ENCODE measurements at regions not wholly inside any gene's neighbourhood (a gene's known extent, or its start where the extent isn't known, plus 50 kb on each side); places are given as distances from the start of the nearest gene placed in this dataset.

- no TSS peak for BruUV-seq (replicated peaks)
Observed at GRCh38 chr4:10371121-10371520, 86.1 kb downstream of the ZNF518B start.

GRCh38 chr4:10369517-10369916, 87.7 kb downstream of the ZNF518B start:
- CTCF ChIA-PET, result no interaction called here

More at GRCh38 chr4:10371121-10371520, 86.1 kb downstream of the ZNF518B start:
- no peak for DNase-seq
- Mint-ChIP-seq H3K27ac (ENCODE audit: unreplicated experiment) (no peak overlapping the region), H3K27me3 (ENCODE audit: insufficient read depth, unreplicated experiment) (no peaks in the 10 kb centered on the region), H3K4me3 (ENCODE audit: unreplicated experiment) (no peak overlapping the region), H3K36me3 (ENCODE audit: insufficient read depth, unreplicated experiment) (no peaks in the 10 kb centered on the region), H3K9me3 (ENCODE audit: unreplicated experiment) (no peaks in the 10 kb centered on the region), H3K4me1 (ENCODE audit: low read depth, unreplicated experiment) (no peaks in the 10 kb centered on the region)
- Histone ChIP-seq H3K4me1 (peaks cover 8% of the 10 kb centered on the region), H3K4me3 (ENCODE audit: low read depth, low read length) (no peak overlapping the region), H3K9me3 (no peaks in the 10 kb centered on the region), H3K27me3 (replicated peaks; ENCODE audit: control insufficient read depth, insufficient read depth, low read length) (no peaks in the 10 kb centered on the region), H3K36me3 (ENCODE audit: control insufficient read depth, insufficient read depth, low read length) (no peaks in the 10 kb centered on the region)
- CTCF ChIA-PET, result no interaction called here
- POLR2A ChIA-PET, result no interaction called here
- intact Hi-C loops (cut with micrococcal nuclease; ENCODE audit: unreplicated experiment), result no loop called here
- TF ChIP-seq CTCF (IDR thresholded peaks at IDR 0.05; ENCODE audit: insufficient read depth in 1 of 2, low read depth in 1 of 2, low read length in 1 of 2, severe bottlenecking in 1 of 2, unreplicated experiment in 1 of 2), result no peak

GRCh38 chr4:10366628-10367027, 90.6 kb downstream of the ZNF518B start:
- H3K9me3 Mint-ChIP-seq (ENCODE audit: unreplicated experiment), result no peaks in the 10 kb centered on the region
- H3K27me3 Mint-ChIP-seq (ENCODE audit: insufficient read depth, unreplicated experiment), result peaks cover 2% of the 10 kb centered on the region
- CTCF ChIA-PET, result no interaction called here
- Histone ChIP-seq H3K36me3 (ENCODE audit: control insufficient read depth, insufficient read depth, low read length) (no peaks in the 10 kb centered on the region), H3K4me1 (peaks cover 1% of the 10 kb centered on the region), H3K9me3 (no peaks in the 10 kb centered on the region), H3K4me3 (ENCODE audit: low read depth, low read length) (no peak overlapping the region), H3K27me3 (replicated peaks; ENCODE audit: control insufficient read depth, insufficient read depth, low read length) (no peaks in the 10 kb centered on the region)
- POLR2A ChIA-PET, result no interaction called here
- no peak for TF ChIP-seq CTCF (IDR thresholded peaks at IDR 0.05; ENCODE audit: insufficient read depth in 1 of 2, low read depth in 1 of 2, low read length in 1 of 2, severe bottlenecking in 1 of 2, unreplicated experiment in 1 of 2)
- H3K4me1 Mint-ChIP-seq (ENCODE audit: low read depth, unreplicated experiment), result no peaks in the 10 kb centered on the region
- DNase-seq, result no peak
- no peak overlapping the region for H3K4me3 Mint-ChIP-seq (ENCODE audit: unreplicated experiment)
- H3K36me3 Mint-ChIP-seq (ENCODE audit: insufficient read depth, unreplicated experiment), result no peaks in the 10 kb centered on the region
- no peak overlapping the region for H3K27ac Mint-ChIP-seq (ENCODE audit: unreplicated experiment)
- intact Hi-C loops (cut with micrococcal nuclease; ENCODE audit: unreplicated experiment), result no loop called here
- BruUV-seq (replicated peaks), result no TSS peak

More at GRCh38 chr4:10369517-10369916, 87.7 kb downstream of the ZNF518B start:
- no peak overlapping the region for H3K27ac Mint-ChIP-seq (ENCODE audit: unreplicated experiment)
- no peaks in the 10 kb centered on the region for H3K36me3 ChIP-seq (ENCODE audit: control insufficient read depth, insufficient read depth, low read length)
- H3K4me1 ChIP-seq, result peaks cover 8% of the 10 kb centered on the region
- intact Hi-C loops (cut with micrococcal nuclease; ENCODE audit: unreplicated experiment), result no loop called here
- POLR2A ChIA-PET, result no interaction called here
- H3K4me3 Mint-ChIP-seq (ENCODE audit: unreplicated experiment), result no peak overlapping the region
- no peaks in the 10 kb centered on the region for H3K27me3 Mint-ChIP-seq (ENCODE audit: insufficient read depth, unreplicated experiment)
- no peaks in the 10 kb centered on the region for H3K36me3 Mint-ChIP-seq (ENCODE audit: insufficient read depth, unreplicated experiment)
- H3K9me3 ChIP-seq, result no peaks in the 10 kb centered on the region
- no peak overlapping the region for H3K4me3 ChIP-seq (ENCODE audit: low read depth, low read length)
- H3K4me1 Mint-ChIP-seq (ENCODE audit: low read depth, unreplicated experiment), result no peaks in the 10 kb centered on the region
- TF ChIP-seq CTCF (IDR thresholded peaks at IDR 0.05; ENCODE audit: insufficient read depth in 1 of 2, low read depth in 1 of 2, low read length in 1 of 2, severe bottlenecking in 1 of 2, unreplicated experiment in 1 of 2), result no peak
- DNase-seq, result no peak
- no TSS peak for BruUV-seq (replicated peaks)
- H3K9me3 Mint-ChIP-seq (ENCODE audit: unreplicated experiment), result no peaks in the 10 kb centered on the region
- H3K27me3 ChIP-seq (replicated peaks; ENCODE audit: control insufficient read depth, insufficient read depth, low read length), result no peaks in the 10 kb centered on the region

Data from Caco-2 (cell line).